ENCODE measurements at regions not wholly inside any gene's neighbourhood (a gene's known extent, or its start where the extent isn't known, plus 50 kb on each side); places are given as distances from the start of the nearest gene placed in this dataset.

GRCh38 chr12:91384806-91385205 is 202.2 kb upstream of the DCN start:
- Histone ChIP-seq H2AFZ (ENCODE audit: insufficient read depth, low read depth, low read length, poor library complexity, severe bottlenecking) (no peak overlapping the region), H3K4me1 (ENCODE audit: control insufficient read depth in 2 of 2, insufficient read depth in 2 of 2, low read length in 2 of 2) (peaks cover 5 to 9% of the 10 kb centered on the region in 2 donors), H3K27ac (ENCODE audit: low read length in 2 of 2) (no peak overlapping the region), H3K4me2 (replicated peaks; ENCODE audit: low read depth, low read length, poor library complexity, severe bottlenecking) (no peak overlapping the region), H3K9me3 (ENCODE audit: control extremely low read depth in 1 of 3, control insufficient read depth in 2 of 3, insufficient read depth in 1 of 3, low read length in 2 of 3) (no peaks in the 10 kb centered on the region), H3K27me3 (replicated peaks in 1 of 4; ENCODE audit: control extremely low read depth in 1 of 4, control insufficient read depth in 3 of 4, insufficient read depth in 4 of 4, low read length in 3 of 4) (no peaks in the 10 kb centered on the region), H3K4me3 (ENCODE audit: control extremely low read depth in 1 of 5, extremely low read depth in 1 of 5, insufficient read depth in 1 of 5, low read depth in 2 of 5, low read length in 4 of 5) (no peak overlapping the region), H3K79me2 (ENCODE audit: control insufficient read depth, insufficient read depth, low read length) (no peaks in the 10 kb centered on the region), H3K9ac (ENCODE audit: low read length) (no peak overlapping the region), H4K20me1 (ENCODE audit: control insufficient read depth, insufficient read depth, low read length, poor library complexity, severe bottlenecking) (no peaks in the 10 kb centered on the region), H3K36me3 (replicated peaks in 1 of 2; ENCODE audit: control extremely low read depth in 1 of 2, control insufficient read depth in 1 of 2, extremely low read depth in 1 of 2, insufficient read depth in 2 of 2, low read length in 1 of 2) (no peaks in the 10 kb centered on the region)
- intact Hi-C loops (cut with micrococcal nuclease), result loop anchor here (5.0 kb wide), 2 partner anchors 192 to 427 kb away; no protein-coding TSS in a partner anchor
- no peak for DNase-seq
- TF ChIP-seq EZH2 (IDR thresholded peaks at IDR 0.05; ENCODE audit: borderline replicate concordance, insufficient read depth, low read depth, low read length, poor library complexity, severe bottlenecking) (no peak), CTCF (IDR thresholded peaks at IDR 0.05) (no peak)
- no peak overlapping the region for H3K4me3 Mint-ChIP-seq
- 100% methylated on average over 1 of the region's 2 CpGs for WGBS (ENCODE audit: insufficient coverage)
- ChIA-PET POLR2A (no interaction called here), CTCF (interaction anchor here (0.8 to 4.1 kb wide), 3 partner anchors 12 to 1267 kb away, joined by 3 to 48 read pairs (median 23); no protein-coding TSS in a partner anchor)
- H3K4me1 Mint-ChIP-seq, result peaks cover 10% of the 10 kb centered on the region
- H3K27ac Mint-ChIP-seq, result no peak overlapping the region
- H3K27me3 Mint-ChIP-seq, result peaks cover 17% of the 10 kb centered on the region
- ATAC-seq (ENCODE audit: low read depth), result no peak
- no peaks in the 10 kb centered on the region for H3K9me3 Mint-ChIP-seq (ENCODE audit: insufficient read depth)

GRCh38 chr12:91384366-91384765 is 201.7 kb upstream of the DCN start:
- ChIA-PET POLR2A (no interaction called here), CTCF (interaction anchor here (0.8 to 7.3 kb wide), 4 partner anchors 11 to 1268 kb away, joined by 3 to 127 read pairs (median 36); no protein-coding TSS in a partner anchor)
- H3K4me2 ChIP-seq (replicated peaks; ENCODE audit: low read depth, low read length, poor library complexity, severe bottlenecking), result no peak overlapping the region
- no peaks in the 10 kb centered on the region for H3K27me3 ChIP-seq (replicated peaks in 1 of 4; ENCODE audit: control extremely low read depth in 1 of 4, control insufficient read depth in 3 of 4, insufficient read depth in 4 of 4, low read length in 3 of 4)
- H3K9me3 ChIP-seq (ENCODE audit: control extremely low read depth in 1 of 3, control insufficient read depth in 2 of 3, insufficient read depth in 1 of 3, low read length in 2 of 3), result no peaks in the 10 kb centered on the region
- H3K9me3 Mint-ChIP-seq (ENCODE audit: insufficient read depth), result no peaks in the 10 kb centered on the region
- H3K27me3 Mint-ChIP-seq, result peaks cover 17% of the 10 kb centered on the region
- no peak overlapping the region for H3K9ac ChIP-seq (ENCODE audit: low read length)
- H3K4me1 Mint-ChIP-seq, result peaks cover 10% of the 10 kb centered on the region
- H3K27ac Mint-ChIP-seq, result no peak overlapping the region
- H3K36me3 ChIP-seq (replicated peaks in 1 of 2; ENCODE audit: control extremely low read depth in 1 of 2, control insufficient read depth in 1 of 2, extremely low read depth in 1 of 2, insufficient read depth in 2 of 2, low read length in 1 of 2), result no peaks in the 10 kb centered on the region
- ATAC-seq (ENCODE audit: low read depth) (no peak), DNase-seq (no peak)
- WGBS (ENCODE audit: insufficient coverage), result 92% methylated on average over 1 of the region's 1 CpG
- intact Hi-C loops (cut with micrococcal nuclease), result loop anchor here (5.0 kb wide), 2 partner anchors 193 to 428 kb away; no protein-coding TSS in a partner anchor
- H3K4me1 ChIP-seq (ENCODE audit: control insufficient read depth in 2 of 2, insufficient read depth in 2 of 2, low read length in 2 of 2), result peaks cover 5 to 9% of the 10 kb centered on the region in 2 donors
- no peak overlapping the region for H3K4me3 ChIP-seq (ENCODE audit: control extremely low read depth in 1 of 5, extremely low read depth in 1 of 5, insufficient read depth in 1 of 5, low read depth in 2 of 5, low read length in 4 of 5)
- no peaks in the 10 kb centered on the region for H3K79me2 ChIP-seq (ENCODE audit: control insufficient read depth, insufficient read depth, low read length)
- no peaks in the 10 kb centered on the region for H4K20me1 ChIP-seq (ENCODE audit: control insufficient read depth, insufficient read depth, low read length, poor library complexity, severe bottlenecking)
- no peak overlapping the region for H3K27ac ChIP-seq (ENCODE audit: low read length in 2 of 2)
- TF ChIP-seq CTCF (IDR thresholded peaks at IDR 0.05) (no peak), EZH2 (IDR thresholded peaks at IDR 0.05; ENCODE audit: borderline replicate concordance, insufficient read depth, low read depth, low read length, poor library complexity, severe bottlenecking) (no peak)
- H2AFZ ChIP-seq (ENCODE audit: insufficient read depth, low read depth, low read length, poor library complexity, severe bottlenecking), result no peak overlapping the region
- H3K4me3 Mint-ChIP-seq, result no peak overlapping the region
